ENCODE measurements at regions not wholly inside any gene's neighbourhood (a gene's known extent, or its start where the extent isn't known, plus 50 kb on each side); places are given as distances from the start of the nearest gene placed in this dataset.
"Not testable (repeated sequence)": the region's sequence is repeated elsewhere in the genome, so short reads cannot be mapped to it uniquely, and the experiment has no call there.

DNA sequence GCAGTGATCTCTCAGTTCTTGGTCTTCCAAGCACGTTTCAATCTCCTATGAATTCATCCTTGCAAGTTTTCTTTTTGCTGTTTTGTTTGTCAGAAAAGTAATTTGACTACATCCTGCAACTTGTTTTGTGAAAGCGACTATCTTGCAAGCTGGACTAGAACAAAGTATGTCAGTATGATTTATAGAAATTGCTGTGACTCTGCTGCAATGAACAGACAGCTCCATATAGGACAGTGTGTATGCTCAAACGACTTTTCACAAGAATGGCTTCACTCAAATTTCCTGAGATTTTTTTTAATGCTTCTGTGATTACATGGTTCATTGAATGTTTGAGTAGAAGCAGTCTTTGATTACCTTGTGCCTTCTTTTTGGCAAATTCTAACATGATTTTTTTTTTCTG is 123.5 kb upstream of the TRHDE start:
- no peak for DNase-seq

DNA sequence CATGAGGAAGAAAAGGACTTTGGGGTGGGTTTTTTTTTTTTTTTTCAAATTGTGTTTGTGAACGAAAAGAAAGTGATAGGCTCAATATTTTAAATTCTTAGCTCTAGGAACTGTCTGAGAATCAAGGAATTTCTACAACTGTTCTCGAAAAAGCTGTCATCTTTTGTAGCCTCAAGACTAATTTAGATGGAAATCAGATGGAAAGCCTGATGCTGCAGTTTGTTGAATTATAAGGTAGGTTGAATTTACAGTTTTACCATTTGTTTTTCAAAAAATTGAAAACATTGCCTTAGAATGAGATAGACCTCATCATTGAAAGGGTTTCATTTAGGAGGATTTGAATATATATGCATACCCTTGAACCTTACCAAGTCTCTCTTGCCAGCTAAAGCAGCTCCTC is 109.3 kb upstream of the TRHDE start:
- DNase-seq, result no peak

DNA sequence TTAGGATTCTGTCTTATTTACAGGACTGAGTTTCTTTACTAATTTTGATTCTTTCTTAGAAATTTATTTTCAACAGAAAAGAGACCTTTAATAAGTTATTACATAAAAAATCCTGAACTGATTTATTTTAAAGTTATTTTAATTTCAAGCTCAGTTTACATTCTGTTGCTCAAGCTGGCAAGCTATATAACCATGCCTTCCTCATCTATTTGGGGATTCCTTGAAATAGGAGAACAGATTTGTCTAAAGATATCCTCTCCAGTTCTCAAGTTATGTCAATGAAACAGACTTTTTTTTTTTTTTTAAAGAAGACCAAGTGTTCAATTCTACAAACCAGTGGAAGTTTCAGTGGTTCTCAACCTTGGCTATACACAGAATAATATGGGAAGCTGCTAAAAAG is 103.3 kb upstream of the TRHDE start:
- DNase-seq, result no peak

DNA sequence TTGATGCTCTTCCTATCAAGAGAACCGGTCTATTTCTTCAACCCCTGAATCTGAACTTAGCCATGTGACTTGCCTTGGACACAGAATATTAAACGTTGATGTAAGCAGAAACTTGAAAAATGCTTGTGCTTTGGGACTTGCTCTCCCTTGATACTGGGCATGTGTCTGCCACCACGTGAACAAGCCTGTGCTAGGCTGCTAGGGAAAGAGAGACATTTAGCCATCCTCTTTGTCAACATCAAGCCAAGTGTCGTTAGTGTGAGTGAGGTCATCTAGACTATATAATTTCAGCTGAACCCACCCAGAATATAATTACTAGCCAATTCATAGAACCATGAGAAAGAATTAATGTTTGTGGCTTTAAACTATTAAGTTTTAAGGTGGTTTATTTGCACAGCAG is 98.2 kb upstream of the TRHDE start:
- no peak for DNase-seq

DNA sequence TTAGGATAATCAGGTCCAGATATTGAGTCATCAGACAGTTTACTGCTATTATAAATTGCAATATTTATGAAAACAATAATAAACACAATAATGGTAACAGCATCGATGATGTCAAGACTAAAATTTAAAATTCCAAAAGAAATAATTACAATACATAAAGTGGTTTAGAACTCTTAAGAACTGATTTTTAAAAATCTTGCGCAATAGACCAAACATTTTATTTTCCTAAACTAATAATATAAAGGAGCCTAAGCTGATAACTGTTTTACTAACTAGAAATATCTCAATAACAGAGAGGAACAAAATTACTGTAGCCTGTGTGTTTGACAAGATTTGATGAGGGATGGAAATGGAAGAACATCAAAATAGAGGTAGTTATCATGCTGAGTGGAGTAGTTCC is 93.9 kb upstream of the TRHDE start:
- no peak for DNase-seq

DNA sequence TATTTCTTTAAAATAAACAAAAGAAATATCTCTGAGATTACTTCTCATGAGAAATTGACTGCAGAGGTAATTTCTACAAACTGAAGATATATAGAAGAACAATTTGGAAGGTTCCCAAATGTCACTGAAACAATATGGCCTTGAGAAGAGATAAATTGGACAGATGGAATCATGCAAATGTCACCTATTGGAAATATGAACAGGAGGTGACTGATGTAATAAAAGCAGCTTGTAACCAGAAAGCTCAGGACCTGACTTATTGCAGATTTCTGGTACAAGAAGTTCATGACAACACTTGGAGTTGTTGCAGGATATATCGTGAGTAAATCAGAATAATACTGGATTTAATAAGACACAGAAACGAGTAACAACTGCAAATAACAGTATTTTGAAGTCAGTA is 93.3 kb upstream of the TRHDE start:
- no peak for DNase-seq

DNA sequence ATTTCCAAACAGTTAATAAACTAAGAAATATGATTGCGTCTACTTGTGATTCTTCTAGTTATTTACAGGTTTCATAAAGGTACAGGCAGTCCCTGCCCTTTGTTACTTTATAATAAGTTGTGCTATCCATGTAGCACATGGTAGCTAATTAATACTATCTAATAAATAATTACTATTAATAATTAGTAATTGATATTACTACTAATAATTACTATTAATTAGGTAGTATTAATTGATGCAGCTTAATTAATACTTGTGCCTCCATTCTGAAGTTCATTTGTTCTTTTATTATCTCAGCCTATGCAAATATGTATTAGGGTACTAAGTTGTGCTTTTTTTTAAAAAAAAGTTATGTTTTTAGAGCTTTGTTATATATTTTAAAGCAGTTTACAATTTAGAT is 92.3 kb upstream of the TRHDE start:
- DNase-seq, result no peak

DNA sequence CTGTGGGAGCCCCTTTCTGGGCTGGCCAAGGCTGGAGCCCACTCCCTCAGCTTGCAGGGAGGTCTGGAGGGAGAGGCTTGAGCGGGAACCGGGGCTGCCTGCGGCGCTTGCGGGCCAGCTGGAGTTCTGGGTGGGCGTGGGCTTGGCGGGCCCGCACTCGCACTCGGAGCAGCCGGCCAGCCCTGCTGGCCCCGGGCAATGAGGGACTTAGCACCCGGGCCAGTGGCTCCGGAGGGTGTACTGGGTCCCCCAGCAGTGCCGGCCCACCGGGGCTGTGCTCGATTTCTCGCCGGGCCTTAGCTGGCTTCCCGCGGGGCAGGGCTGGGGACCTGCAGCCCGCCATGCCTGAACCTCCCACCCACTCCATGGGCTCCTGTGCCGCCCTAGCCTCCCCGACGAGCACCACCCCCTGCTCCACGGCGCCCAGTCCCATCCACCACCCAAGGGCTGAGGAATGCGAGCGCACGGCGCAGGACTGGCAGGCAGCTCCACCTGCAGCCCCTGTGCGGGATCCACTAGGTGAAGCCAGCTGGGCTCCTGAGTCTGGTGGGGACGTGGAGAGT is 87.1 kb upstream of the TRHDE start:
- DNase-seq, result not testable (repeated sequence)

DNA sequence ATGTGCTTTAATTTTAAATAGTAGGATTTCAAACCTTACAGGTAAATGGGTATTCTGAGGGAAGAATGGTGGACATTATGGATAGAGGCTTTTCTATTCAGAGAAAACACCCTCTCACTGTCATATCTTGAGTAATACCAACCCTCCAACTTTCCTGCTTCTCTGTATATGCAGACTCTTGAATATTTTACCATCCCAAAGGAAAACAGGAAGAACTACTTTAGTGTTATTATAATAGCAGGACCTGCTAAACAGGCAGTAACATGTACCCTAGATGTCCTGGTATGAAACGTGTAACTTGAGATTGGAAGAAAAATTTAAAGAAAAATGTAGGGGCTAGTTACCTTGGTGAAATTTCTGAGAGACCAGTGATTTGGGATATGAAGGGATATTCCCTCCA is 82.9 kb upstream of the TRHDE start:
- no peak for DNase-seq

DNA sequence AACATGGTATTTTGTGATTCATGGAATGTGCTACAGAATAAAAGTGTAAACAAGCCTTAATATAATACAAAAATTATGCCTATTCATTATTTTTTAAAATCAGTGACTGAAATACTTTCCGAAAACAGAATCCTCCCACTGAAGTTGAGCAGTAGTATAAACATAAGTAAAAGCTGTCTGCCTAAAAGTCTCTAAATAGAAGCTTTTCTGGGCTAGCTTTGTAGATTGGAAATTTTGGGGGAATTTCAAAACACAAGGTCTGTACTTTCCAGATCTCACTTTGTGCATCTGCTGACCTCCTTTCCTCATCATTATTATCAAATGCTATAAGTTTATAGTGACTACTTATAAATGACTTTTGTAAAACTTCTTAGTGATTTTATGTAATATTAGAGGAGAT is 80.4 kb upstream of the TRHDE start:
- DNase-seq, result no peak

DNA sequence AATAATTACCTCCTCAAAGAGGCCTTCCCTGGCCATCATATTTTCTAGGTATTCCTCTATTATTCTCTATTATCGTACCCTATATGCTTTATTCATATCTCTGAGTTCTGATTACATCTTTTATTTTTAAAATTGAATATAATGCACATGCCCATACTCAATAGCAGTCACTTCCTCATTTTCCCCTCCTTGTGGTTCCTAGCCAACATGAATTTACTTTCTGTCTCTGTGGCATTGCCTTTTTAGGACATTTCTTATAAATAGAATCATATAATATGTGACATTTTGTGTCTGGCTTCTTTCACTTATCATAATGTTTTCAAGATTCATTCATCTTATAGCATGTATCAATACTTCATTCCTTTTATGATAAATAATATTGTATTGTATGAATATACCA is 74.4 kb upstream of the TRHDE start:
- DNase-seq, result no peak

DNA sequence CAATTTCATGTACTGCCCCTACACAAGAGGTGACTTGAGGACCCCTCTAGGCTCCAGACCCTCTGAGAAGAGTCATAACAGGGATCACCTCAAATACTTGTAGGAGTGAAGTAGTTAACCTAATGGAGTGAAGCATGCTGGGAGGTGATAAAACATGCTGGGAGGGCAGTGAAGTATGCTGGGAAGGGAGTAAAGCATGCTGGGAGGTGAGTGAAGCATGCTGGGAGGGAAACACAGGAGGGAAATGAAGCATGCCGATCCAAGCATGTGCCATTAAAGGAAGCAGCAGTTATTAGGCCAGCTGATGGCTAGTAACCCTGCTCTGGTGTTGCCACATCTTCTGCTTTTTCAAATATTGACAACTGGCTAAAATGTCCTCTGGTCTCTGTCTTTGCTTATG is 70.7 kb upstream of the TRHDE start:
- DNase-seq, result no peak

DNA sequence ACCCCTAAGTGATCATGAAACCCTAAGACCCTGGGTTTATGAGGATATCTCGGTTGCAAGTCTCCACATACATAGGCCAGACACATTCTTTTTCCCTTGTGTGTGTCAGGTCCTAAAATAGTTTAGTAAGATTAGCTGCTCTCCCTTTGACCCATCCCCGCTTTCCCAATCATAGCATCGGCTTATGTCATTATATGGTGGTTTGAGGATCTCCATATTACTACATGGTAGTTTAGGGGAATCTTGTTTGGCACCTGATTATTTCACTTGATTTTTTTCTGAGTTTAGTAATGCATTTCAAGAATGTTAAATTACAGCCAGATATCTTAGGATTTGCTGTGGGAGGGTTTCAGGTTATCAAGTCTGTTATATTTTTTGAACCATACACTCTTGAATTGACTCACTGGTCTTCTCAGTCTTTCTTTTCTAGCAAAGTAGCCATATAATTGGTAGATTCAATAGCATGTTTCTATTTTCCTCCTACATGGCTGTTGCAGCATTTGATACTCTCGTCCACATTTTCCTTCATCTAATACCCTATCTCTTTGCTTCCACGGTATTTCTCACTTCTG is 68.3 kb upstream of the TRHDE start:
- no peak for DNase-seq

DNA sequence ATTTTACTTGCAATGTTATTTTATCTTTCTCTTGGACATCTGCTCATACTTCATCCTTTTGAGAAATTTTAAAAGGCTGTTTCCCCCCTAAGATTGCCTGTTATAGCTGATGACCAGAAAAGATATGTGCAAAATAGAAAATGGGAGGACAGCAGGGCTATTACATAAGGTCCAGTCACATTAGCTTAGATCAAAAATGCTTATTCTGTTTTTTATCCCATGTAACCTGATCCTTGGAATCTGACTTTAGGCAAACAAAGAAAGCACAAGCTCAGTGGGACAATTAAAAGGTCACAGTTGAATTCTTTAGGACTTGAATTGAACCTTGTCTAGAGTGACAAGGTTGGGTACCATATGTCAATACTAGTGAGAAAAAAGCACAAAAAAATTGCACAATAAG is 65.1 kb upstream of the TRHDE start:
- DNase-seq, result no peak

DNA sequence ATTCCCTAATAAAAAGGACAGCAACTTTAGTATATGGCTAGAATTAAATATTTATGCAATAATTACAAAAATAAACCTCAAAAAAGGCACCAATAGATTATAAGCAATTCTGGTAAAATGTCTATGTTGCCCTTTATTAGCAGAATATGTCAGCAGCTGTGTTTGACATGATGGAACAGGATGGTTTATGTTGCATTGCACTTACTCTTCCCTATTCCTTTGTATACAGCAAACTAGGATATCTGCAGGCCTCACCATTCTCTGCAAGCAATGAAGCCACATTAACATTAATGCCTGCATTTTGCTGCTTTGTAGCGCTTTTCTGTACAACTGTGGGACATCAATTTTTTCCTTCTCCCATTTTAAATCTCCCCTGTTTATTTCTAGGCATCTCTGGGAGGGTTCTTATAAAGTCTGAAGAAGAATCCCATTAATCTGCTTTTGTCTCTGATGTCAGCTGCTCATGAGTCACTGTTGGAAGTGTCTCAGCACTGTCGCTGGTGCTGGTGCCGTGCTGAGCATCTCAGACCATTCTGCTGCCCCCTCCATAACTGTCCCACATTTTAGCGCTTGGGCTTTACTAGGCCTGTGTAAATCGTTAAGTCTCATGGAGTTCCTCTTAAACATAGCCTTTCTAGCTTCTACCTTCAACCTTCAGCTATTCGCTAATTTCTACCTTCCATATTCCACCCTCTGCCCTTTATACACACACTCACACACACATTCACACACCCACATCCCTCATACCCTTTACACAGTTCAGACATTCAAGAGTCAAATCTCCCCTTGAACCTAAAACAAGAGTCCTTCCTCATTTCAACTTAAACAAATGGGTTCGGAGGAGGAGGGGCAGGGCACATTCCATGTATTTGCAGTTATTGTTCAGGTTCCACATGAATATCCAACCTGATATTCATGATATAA is 64.4 kb upstream of the TRHDE start:
- DNase-seq, result peak in 18 of 56 donors; percentile 0 to 44 (median 4)

DNA sequence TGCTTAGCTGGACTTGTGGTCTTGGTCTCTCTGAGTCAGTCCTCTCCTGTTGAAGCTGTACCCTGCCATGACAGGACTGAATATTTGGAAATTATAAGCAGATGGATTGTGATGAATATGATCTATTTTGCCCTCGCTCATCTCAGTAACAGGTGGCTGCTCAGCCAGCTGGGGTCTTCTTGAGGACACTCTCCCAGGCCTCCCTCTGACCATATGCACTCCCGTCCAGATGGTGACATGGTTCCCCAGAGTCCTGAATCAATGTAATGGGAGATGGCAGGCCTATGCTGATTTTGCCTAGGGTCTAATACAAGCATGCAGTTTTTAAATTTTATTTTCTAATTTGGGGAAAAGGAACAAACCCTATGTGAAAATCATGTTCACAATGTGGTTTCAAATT is 63.1 kb upstream of the TRHDE start:
- no peak for DNase-seq

DNA sequence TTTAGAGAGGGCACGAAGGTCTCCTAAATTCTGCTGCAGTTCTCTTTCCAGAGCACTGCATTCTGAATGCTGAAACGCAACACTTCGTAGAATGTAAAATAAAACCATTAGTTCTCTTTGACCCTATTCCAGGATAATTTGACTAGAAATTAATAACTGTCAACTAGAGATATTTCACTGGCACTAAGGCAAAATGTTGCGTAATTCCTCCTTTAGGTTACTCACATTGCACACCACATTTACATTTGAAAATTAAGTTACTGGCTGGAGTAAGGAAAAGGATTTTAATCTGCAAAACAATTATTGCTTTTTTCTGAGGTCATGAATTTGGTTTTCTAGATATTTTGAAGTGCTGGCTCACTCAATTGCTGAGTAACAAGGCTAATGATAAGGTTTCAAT is 58.0 kb upstream of the TRHDE start:
- DNase-seq, result no peak

DNA sequence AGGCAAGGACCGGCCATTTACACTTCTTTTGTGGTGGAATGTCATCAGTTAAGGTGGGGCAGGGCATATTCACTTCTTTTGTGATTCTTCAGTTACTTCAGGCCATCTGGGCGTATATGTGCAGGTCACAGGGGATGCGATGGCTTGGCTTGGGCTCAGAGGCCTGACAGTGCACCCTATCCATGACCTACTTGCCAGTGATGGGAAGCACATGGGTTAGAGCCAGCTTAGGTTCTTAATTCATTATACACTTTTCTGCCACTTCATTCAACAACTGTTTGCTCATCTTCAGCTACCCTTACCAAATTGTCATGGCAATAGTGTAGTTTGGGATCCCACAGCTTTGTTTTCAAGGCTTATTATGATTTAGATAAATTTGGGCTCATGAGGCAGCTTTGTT is 56.9 kb upstream of the TRHDE start:
- DNase-seq, result not testable (repeated sequence)

DNA sequence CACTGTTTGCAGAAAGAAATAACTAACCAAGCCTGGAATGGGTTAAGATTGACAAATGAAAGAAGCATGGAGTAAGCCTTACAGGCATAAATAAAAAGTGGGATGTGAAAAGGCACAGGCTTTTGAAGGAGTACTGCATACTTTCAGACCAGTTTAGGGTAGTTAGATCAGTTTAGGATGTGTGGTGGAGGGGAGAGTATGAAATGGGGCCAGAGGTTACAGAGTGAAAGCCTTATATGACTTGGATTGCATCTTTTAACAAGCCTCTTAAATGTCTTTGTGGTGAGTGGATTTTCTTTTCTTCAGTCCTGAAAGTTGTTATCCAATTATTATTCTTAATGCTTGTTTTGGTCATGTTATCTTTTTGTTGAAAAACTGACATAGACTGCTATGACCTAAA is 52.2 kb upstream of the TRHDE start:
- DNase-seq, result no peak

Measured in amygdala (tissue), 56 donors.